IMR-90 (cell line): ENCODE measurements at regions not wholly inside any gene's neighbourhood (a gene's known extent, or its start where the extent isn't known, plus 50 kb on each side); places are given as distances from the start of the nearest gene placed in this dataset.

Experiments used
- ATAC-seq: fragments of 200-7000 bp; cut with Tn5 transposase; 2 replicates; pipeline ENCODE4 v1.9.1; 2020; ENCODE audit warnings: low read depth, mild to moderate bottlenecking, moderate library complexity
- BruUV-seq: library from RNA; stranded (reverse); fragments of 400-500 nt; replicated peaks from 2 replicates; lab custom pipeline; 2021; lab: Mats Ljungman, UMichigan
- CTCF ChIA-PET: fragments of 300-600 bp; formaldehyde crosslinking; extraction: SDS; loops from one replicate; lab custom pipeline; 2021; ENCODE audit warnings: antibody characterized with exemption; lab: Yijun Ruan, JAX
- POLR2A ChIA-PET: fragments of 300-600 bp; sonication (Branson Sonifier 250); formaldehyde crosslinking; loops from one replicate; lab custom pipeline; 2022; ENCODE audit warnings: antibody characterized with exemption; ENCODE audit not compliant: unreplicated experiment; lab: Charles Lee
- DNase-seq: peaks from one replicate; pipeline ENCODE4 v3.0.0; 2013
- H2AFZ ChIP-seq: replicated peaks from 2 replicates; pipeline ENCODE3; 2013; ENCODE audit warnings: low read length, mild to moderate bottlenecking; ENCODE audit not compliant: poor library complexity
- H2AK5ac ChIP-seq: 2 replicates; pipeline ENCODE4 v1.6.1; 2013; ENCODE audit warnings: low read depth, low read length, inconsistent platforms
- H2AK9ac ChIP-seq: replicated peaks from 2 replicates; pipeline ENCODE3; 2013; ENCODE audit warnings: mild to moderate bottlenecking, low read depth, low read length, moderate library complexity; ENCODE audit not compliant: poor library complexity
- H2BK120ac ChIP-seq: 2 replicates; pipeline ENCODE4 v1.6.1; 2013; ENCODE audit warnings: low read depth, low read length, inconsistent platforms
- H2BK15ac ChIP-seq: 3 replicates; pipeline ENCODE4 v1.6.1; 2013; ENCODE audit warnings: low read depth, low read length, inconsistent platforms
- H2BK20ac ChIP-seq: 2 replicates; pipeline ENCODE4 v1.6.1; 2013; ENCODE audit warnings: low read depth, mild to moderate bottlenecking, inconsistent platforms, low read length, moderate library complexity
- H2BK5ac ChIP-seq: 2 replicates; pipeline ENCODE4 v1.6.1; 2013; ENCODE audit warnings: mild to moderate bottlenecking, low read depth, low read length, inconsistent platforms; ENCODE audit not compliant: poor library complexity, severe bottlenecking
- H3K14ac ChIP-seq: replicated peaks from 2 replicates; pipeline ENCODE4 v1.6.1; 2013; ENCODE audit warnings: low read depth, low read length, inconsistent platforms
- H3K18ac ChIP-seq: 2 replicates; pipeline ENCODE4 v1.6.1; 2013; ENCODE audit warnings: low read depth, low read length, control low read depth
- H3K23ac ChIP-seq: 2 replicates; pipeline ENCODE4 v1.6.1; 2013; ENCODE audit warnings: low read depth, low read length, inconsistent platforms
- H3K27ac ChIP-seq: 2 replicates; pipeline ENCODE4 v1.5.1; 2013; ENCODE audit warnings: mild to moderate bottlenecking, control low read depth, low read length; ENCODE audit not compliant: insufficient read depth
- H3K27me3 ChIP-seq: 2 replicates; pipeline ENCODE4 v1.6.1; 2013; ENCODE audit warnings: low read length; ENCODE audit not compliant: control insufficient read depth, insufficient read depth
- H3K36me3 ChIP-seq: 2 replicates; pipeline ENCODE4 v1.6.1; 2013; ENCODE audit warnings: low read length, mixed read lengths; ENCODE audit not compliant: control insufficient read depth, insufficient read depth
- H3K4ac ChIP-seq: 2 replicates; pipeline ENCODE4 v1.6.1; 2013; ENCODE audit warnings: low read depth, low read length, inconsistent platforms
- H3K4me1 ChIP-seq: 2 replicates; pipeline ENCODE4 v1.6.1; 2013; ENCODE audit warnings: low read length, mixed read lengths; ENCODE audit not compliant: control insufficient read depth, insufficient read depth
- H3K4me2 ChIP-seq: 2 replicates; pipeline ENCODE4 v1.6.1; 2013; ENCODE audit warnings: low read depth, mild to moderate bottlenecking, control low read depth, low read length, moderate library complexity
- H3K4me3 ChIP-seq: 2 replicates; pipeline ENCODE4 v1.5.1; 2013; ENCODE audit warnings: low read depth, mild to moderate bottlenecking, control low read depth, low read length, moderate library complexity; ENCODE audit not compliant: insufficient read depth
- H3K56ac ChIP-seq: 2 replicates; pipeline ENCODE4 v1.6.1; 2013; ENCODE audit warnings: low read length, inconsistent platforms; ENCODE audit not compliant: insufficient read depth; ENCODE audit errors: extremely low read depth
- H3K79me1 ChIP-seq, 2 experiments: 2 replicates each; pipeline ENCODE4 v1.6.1; 2013; ENCODE audit warnings: low read length in 2 of 2, inconsistent platforms in 1 of 2, low read depth in 1 of 2
- H3K9ac ChIP-seq: 2 replicates; pipeline ENCODE4 v1.6.1; 2013; ENCODE audit warnings: low read depth, low read length, control low read depth
- H3K9me1 ChIP-seq: 2 replicates; pipeline ENCODE4 v1.6.1; 2013; ENCODE audit warnings: low read length, inconsistent platforms; ENCODE audit not compliant: insufficient read depth
- H3K9me3 ChIP-seq: 2 replicates; pipeline ENCODE4 v1.6.1; 2013; ENCODE audit warnings: low read length; ENCODE audit not compliant: control insufficient read depth, insufficient read depth
- H4K20me1 ChIP-seq: 2 replicates; pipeline ENCODE4 v1.6.1; 2013; ENCODE audit warnings: low read length, inconsistent platforms; ENCODE audit not compliant: insufficient read depth
- H4K5ac ChIP-seq: 2 replicates; pipeline ENCODE4 v1.6.1; 2013; ENCODE audit warnings: mild to moderate bottlenecking, low read depth, low read length, control low read depth
- H4K8ac ChIP-seq, 2 experiments: 2 replicates each; pipeline ENCODE4 v1.6.1; 2013; ENCODE audit warnings: low read depth in 2 of 2, low read length in 2 of 2, control low read depth in 1 of 2, inconsistent platforms in 1 of 2
- H4K91ac ChIP-seq: 2 replicates; pipeline ENCODE4 v1.6.1; 2013; ENCODE audit warnings: low read depth, low read length, inconsistent platforms; ENCODE audit not compliant: insufficient read depth
- CEBPB ChIP-seq: IDR thresholded peaks from 2 replicates; pipeline ENCODE4 v1.6.1; 2012; ENCODE audit warnings: low read depth, low read length, improper control_type of control experiment
- CHD1 ChIP-seq: IDR thresholded peaks from 2 replicates; pipeline ENCODE4 v1.6.1; 2012; ENCODE audit warnings: low read depth, low read length, improper control_type of control experiment
- CTCF ChIP-seq: conservative IDR thresholded peaks from 2 replicates; pipeline ENCODE4 v1.5.1; 2012; ENCODE audit warnings: mild to moderate bottlenecking, low read depth, low read length, improper control_type of control experiment
- ELK1 ChIP-seq: fragments of 150-350 bp; IDR thresholded peaks from 2 replicates; pipeline ENCODE4 v1.6.1; 2016; ENCODE audit warnings: low read depth, mild to moderate bottlenecking, low read length, moderate library complexity, borderline replicate concordance
- FOS ChIP-seq: fragments of 150-350 bp; IDR thresholded peaks from 2 replicates; pipeline ENCODE4 v1.6.1; 2016; ENCODE audit warnings: low read depth, low read length
- MAZ ChIP-seq: IDR thresholded peaks from 2 replicates; pipeline ENCODE4 v1.6.1; 2012; ENCODE audit warnings: low read depth, mild to moderate bottlenecking, low read length, improper control_type of control experiment, moderate library complexity, borderline replicate concordance
- MXI1 ChIP-seq: IDR thresholded peaks from 2 replicates; pipeline ENCODE4 v1.6.1; 2012; ENCODE audit warnings: low read depth, mild to moderate bottlenecking, low read length, moderate library complexity, borderline replicate concordance
- NFE2L2 ChIP-seq: fragments of 150-350 bp; IDR thresholded peaks from 2 replicates; pipeline ENCODE4 v1.6.1; 2016; ENCODE audit warnings: low read depth, mild to moderate bottlenecking, low read length
- POLR2A ChIP-seq: IDR thresholded peaks from 2 replicates; pipeline ENCODE4 v1.6.1; 2012; ENCODE audit warnings: mild to moderate bottlenecking, low read depth, low read length
- RAD21 ChIP-seq: IDR thresholded peaks from 2 replicates; pipeline ENCODE4 v1.6.1; 2012; ENCODE audit warnings: low read length, improper control_type of control experiment
- RCOR1 ChIP-seq: IDR thresholded peaks from 2 replicates; pipeline ENCODE4 v1.6.1; 2012; ENCODE audit warnings: mild to moderate bottlenecking, low read length, improper control_type of control experiment; ENCODE audit not compliant: insufficient replicate concordance
- RFX5 ChIP-seq: IDR thresholded peaks from 2 replicates; pipeline ENCODE4 v1.8.0; 2012; ENCODE audit warnings: low read depth, mild to moderate bottlenecking, low read length, moderate library complexity
- SMC3 ChIP-seq: fragments of 150-350 bp; IDR thresholded peaks from 2 replicates; pipeline ENCODE4 v1.6.1; 2016; ENCODE audit warnings: low read depth, mild to moderate bottlenecking, antibody characterized with exemption, low read length, moderate library complexity
- USF2 ChIP-seq: fragments of 150-350 bp; IDR thresholded peaks from 2 replicates; pipeline ENCODE4 v1.6.1; 2017; ENCODE audit warnings: mild to moderate bottlenecking, antibody characterized with exemption, low read length, low read depth
- WGBS, 2 experiments: methylation state at CpG; one replicate each; pipeline versions ENCODE4 v1.1.5 to v1.1.7; 2013; ENCODE audit warnings: missing lambda C conversion rate in 2 of 2; ENCODE audit not compliant: insufficient read length in 1 of 2; ENCODE audit errors: extremely low coverage in 2 of 2; 5-methylcytosine and 5-hydroxymethylcytosine counted together
- dilution Hi-C: fragments of 300-500 bp; cut with HindIII; formaldehyde crosslinking; loops from one replicate; pipeline ENCODE4 v1.14.3; 2018; ENCODE audit warnings: low sequenced_read_pairs; ENCODE audit not compliant: unreplicated experiment
- in situ Hi-C: fragments of 300-500 bp; cut with MboI; formaldehyde crosslinking; loops from 3 replicates; pipeline ENCODE4 v1.14.3; 2019; ENCODE audit warnings: low sequenced_read_pairs, inconsistent platforms, mixed read lengths
- intact Hi-C: fragments of 100-400 bp; cut with micrococcal nuclease; formaldehyde crosslinking; loops from 2 replicates; pipeline ENCODE4 v1.10.0; 2022

- H3K27me3 ChIP-seq: no peaks in the 10 kb centered on the region
- H2BK5ac ChIP-seq: no peak overlapping the region
- H3K14ac ChIP-seq: no peak overlapping the region
- no peak overlapping the region for H4K91ac ChIP-seq
- dilution Hi-C loops: no loop called here
- no peak overlapping the region for H2AFZ ChIP-seq
- no peak overlapping the region for H2AK5ac ChIP-seq
- H3K79me1 ChIP-seq: no peaks in the 10 kb centered on the region
- H3K18ac ChIP-seq: no peak overlapping the region
- in situ Hi-C loops: no loop called here
- DNase-seq (no peak), ATAC-seq (no peak)
- no peak overlapping the region for H2BK20ac ChIP-seq
- TF ChIP-seq CTCF (no peak), POLR2A (no peak), FOS (no peak), RCOR1 (no peak), CHD1 (no peak), RAD21 (no peak), MXI1 (no peak), CEBPB (no peak), SMC3 (no peak), ELK1 (no peak), USF2 (no peak), RFX5 (no peak), MAZ (no peak), NFE2L2 (no peak)
- no peak overlapping the region for H4K5ac ChIP-seq
- no peak overlapping the region for H3K9ac ChIP-seq
- H3K4me1 ChIP-seq: no peaks in the 10 kb centered on the region
- H3K36me3 ChIP-seq: no peaks in the 10 kb centered on the region
- H4K20me1 ChIP-seq: no peaks in the 10 kb centered on the region
- no CpG with 5 or more reads among the region's 1 CpG for WGBS, 2 experiments
- CTCF ChIA-PET: no interaction called here
- no peak overlapping the region for H3K27ac ChIP-seq
- H3K4me2 ChIP-seq: no peak overlapping the region
- no peak overlapping the region for H2AK9ac ChIP-seq
- no peak overlapping the region for H3K4me3 ChIP-seq
- H4K8ac ChIP-seq: no peak overlapping the region
- H3K56ac ChIP-seq: no peak overlapping the region
- H2BK120ac ChIP-seq: no peak overlapping the region
- H3K4ac ChIP-seq: no peak overlapping the region
- no peak overlapping the region for H2BK15ac ChIP-seq
- H3K9me1 ChIP-seq: no peaks in the 10 kb centered on the region
- intact Hi-C loops: no loop called here
- BruUV-seq: no TSS peak
- POLR2A ChIA-PET: no interaction called here
- H3K9me3 ChIP-seq: peaks cover 3% of the 10 kb centered on the region; the same call in 1 of the 2 replicates
- H3K23ac ChIP-seq: no peak overlapping the region
Measured at GRCh38 chr2:60174146-60174545, 379.3 kb downstream of the BCL11A start.
